ENCODE measurements at regions not wholly inside any gene's neighbourhood (a gene's known extent, or its start where the extent isn't known, plus 50 kb on each side); places are given as distances from the start of the nearest gene placed in this dataset.

GRCh38 chr5:66346869-66347268, 202.8 kb downstream of the SREK1 start:
- TF ChIP-seq FOXO4 (CRISPR knock-in tag; conservative IDR thresholded peaks at IDR 0.05) (no peak), MAF1 (CRISPR knock-in tag; IDR thresholded peaks at IDR 0.05; ENCODE audit: borderline replicate concordance) (no peak), GABPB1 (CRISPR knock-in tag; IDR thresholded peaks at IDR 0.05) (no peak), KLF11 (CRISPR knock-in tag; IDR thresholded peaks at IDR 0.05) (no peak), CREM (IDR thresholded peaks at IDR 0.05) (no peak), CREM (CRISPR knock-in tag; IDR thresholded peaks at IDR 0.05) (no peak), NFE2 (CRISPR knock-in tag; IDR thresholded peaks at IDR 0.05) (no peak), HNRNPH1 (optimal IDR thresholded peaks at IDR 0.05; ENCODE audit: low read depth, low read length) (no peak), ZNF724P (CRISPR knock-in tag; IDR thresholded peaks at IDR 0.05; ENCODE audit: borderline replicate concordance) (no peak), MXI1 (IDR thresholded peaks at IDR 0.05; ENCODE audit: borderline replicate concordance, low read depth, low read length) (no peak), CTCF (CRISPR knock-in tag; IDR thresholded peaks at IDR 0.05) (no peak), SIN3A (IDR thresholded peaks at IDR 0.05; ENCODE audit: borderline replicate concordance, low read depth, low read length) (no peak), EZH2 (conservative IDR thresholded peaks at IDR 0.05; ENCODE audit: low read depth, low read length) (no peak)
